DMS53 (cell line): ENCODE measurements at regions not wholly inside any gene's neighbourhood (a gene's known extent, or its start where the extent isn't known, plus 50 kb on each side); places are given as distances from the start of the nearest gene placed in this dataset.

Experiments used
- DNase-seq: peaks from one replicate; lab custom pipeline; 2025; lab: John Stamatoyannopoulos, UW

DNA sequence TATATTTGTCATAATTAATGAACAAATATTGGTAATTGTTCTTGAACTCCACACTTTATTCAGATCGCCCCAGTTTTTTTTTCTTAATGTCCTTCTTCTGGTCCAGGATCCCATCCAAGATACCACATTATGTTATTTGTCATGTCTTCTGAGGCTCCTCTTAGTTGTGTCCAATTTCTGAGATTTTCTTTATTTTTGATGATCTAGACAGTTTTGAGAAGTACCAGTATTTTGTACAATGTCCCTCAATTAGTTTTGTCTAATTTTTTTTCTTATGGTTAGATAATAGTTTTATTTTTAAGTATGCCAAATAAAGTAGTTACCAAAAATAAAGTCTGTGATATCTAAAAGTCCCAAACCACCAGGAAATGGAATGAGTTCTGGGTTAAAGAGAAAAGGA lies 440.8 kb upstream of the ATP2B1 start:
- no peak for DNase-seq

DNA sequence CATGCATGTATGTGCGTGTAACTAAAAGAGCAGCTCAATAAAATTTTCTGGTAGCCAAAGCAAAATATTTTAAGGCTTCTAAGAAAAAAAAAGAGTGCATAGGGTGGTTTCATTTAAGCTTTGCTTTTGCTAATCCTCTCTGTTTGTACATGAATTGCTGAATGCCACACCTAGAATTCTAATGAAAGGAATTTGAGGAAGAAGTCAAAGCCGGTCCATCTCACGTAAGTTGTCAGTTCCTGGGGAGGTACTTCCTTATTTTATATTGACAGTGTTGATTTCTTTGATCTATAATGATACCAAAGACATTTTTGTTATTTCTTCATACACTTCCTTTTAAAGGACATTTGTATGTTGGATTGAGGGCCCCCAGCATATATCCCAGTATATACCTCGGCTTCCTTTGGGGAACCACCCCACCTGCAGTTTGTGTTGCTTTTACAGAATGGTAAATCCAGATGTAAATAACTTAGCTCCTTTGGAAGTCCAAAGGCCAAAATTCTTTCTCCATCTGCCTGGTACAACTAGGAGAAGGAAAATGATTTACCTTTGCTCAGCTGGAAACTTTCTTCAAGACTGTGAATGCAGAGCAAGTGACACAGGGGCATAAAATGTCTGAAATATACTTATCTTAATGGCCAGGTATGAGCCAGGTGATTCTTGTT lies 420.9 kb upstream of the ATP2B1 start:
- no peak for DNase-seq

DNA sequence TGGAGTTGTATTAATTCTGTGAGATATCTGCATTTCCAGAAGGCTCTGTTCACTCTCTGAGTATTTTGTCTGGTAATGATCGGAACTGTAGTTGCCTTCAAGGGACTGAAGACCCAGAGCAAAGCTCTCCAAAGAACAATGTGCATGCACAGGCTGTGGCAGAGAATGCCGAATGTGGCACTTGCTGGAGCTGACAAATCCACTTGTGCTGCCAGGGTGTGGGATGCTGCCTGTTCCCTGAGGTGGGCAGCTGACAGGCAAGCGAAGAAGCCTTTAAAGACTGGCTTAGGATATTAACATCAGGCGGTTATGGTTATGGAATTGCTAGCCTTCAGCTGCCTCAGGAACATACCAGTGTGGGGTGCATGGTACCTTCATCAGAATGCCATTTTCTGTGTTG lies 419.9 kb upstream of the ATP2B1 start:
- DNase-seq = no peak

DNA sequence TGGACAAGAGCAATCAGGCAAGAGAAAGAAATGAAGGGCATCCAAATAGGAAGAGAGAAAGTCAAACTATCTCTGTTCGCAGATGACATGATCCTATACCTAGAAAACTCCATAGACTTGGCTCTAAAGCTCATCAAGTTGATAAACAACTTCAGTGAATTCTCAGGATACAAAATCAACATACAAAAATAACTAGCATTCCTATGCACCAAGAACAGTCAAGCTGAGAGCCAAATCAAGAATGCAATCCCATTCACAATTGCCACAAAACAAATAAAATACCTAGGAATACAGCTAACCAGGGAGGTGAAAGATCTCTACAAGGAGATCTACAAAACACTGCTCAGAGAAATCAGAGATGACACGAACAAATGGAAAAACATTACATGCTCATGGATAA lies 417.5 kb upstream of the ATP2B1 start:
- no peak for DNase-seq

DNA sequence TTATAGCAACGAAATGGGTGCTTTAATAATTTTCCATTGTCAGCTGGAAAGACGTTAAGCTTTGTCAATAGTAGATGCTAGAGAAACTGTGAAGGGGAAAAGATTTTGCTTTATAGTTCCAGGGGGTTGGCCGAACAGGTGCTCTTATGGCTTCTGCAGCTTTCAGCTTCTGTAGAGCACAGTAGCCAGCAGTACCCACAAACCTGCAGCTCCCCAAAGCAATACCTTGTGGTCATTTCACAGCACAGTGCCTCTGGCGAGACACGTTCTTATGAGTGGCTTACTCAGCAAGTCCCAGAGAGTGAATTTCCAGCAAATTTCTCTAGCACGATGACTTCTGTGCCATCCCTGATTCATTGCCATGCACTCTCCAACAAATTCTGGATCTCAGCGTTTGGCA lies 416.3 kb upstream of the ATP2B1 start:
- DNase-seq = no peak

DNA sequence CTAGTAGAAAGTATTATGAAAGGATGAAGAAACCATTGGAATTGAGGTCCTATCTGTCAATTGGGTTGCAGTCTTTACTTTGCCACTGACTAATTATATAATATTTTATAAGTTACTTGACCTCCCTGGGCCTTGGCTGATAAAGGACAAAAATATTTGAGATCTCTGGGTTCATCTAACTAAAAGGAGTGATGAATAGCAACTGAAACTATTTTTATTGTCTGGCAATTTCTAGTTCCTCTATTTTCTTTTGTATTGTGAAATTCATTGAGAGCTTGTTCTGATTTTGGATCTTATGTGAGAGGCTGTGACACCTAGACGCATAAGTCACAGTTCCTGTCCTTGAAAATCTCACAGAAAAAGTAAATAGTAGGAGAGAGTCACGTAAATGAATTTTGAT lies 415.7 kb upstream of the ATP2B1 start:
- DNase-seq = no peak

DNA sequence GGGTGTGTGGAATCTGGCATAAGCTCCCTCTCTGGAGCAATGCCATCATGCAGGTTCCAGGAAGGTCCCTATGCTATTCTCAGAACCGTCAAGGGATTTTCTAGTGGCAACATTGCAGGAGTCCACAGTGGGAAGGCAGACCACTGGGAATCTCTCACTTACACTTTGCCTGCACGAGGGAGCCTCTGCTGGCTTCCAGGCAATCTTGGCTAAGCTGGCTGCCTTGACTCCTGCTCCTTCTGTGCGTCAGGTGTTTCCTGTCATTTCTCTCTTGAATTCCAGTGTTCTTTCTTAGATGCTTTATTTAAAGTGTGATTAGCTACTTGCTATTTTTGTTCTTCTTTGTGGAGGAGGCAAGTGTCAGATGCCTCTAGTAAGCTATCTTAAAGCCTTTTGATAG lies 414.0 kb upstream of the ATP2B1 start:
- no peak for DNase-seq

DNA sequence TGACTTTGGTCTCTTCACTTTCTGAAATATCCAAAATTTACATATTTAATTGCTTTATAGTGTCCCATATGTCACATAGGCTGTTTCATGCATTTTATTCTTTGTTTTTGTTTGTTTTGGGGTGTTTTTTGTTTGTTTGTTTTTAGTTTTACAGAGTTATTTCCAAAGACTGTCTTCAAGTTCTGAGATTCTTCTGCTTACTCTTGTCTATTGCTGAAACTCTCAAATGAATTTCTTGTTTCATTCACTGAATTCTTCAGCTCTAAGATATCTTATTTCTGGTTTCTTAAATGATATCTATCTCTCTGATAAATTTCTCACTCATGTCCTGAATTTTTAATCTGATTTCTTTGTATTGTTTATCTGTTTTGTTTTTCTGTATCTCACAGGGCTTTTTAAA lies 412.0 kb upstream of the ATP2B1 start:
- no peak for DNase-seq

DNA sequence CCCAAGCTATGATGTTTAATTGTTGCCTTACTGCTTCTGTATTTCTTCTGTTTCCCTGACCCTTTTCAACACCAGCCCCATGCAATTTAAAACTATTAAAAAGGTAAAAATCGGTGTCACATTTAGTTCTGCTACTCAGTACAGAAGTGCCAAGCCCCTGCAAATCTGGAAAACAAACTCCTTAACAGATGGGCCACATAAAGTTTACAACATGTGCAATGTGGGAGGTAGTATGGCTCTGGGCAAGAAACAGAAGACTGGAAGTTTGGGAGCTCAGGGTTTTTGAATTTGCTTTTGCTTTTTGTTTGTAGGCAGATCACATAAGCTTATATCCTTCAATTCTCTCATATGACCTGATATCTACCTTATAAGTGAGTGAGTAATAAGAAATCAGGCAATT lies 404.0 kb upstream of the ATP2B1 start:
- no peak for DNase-seq

DNA sequence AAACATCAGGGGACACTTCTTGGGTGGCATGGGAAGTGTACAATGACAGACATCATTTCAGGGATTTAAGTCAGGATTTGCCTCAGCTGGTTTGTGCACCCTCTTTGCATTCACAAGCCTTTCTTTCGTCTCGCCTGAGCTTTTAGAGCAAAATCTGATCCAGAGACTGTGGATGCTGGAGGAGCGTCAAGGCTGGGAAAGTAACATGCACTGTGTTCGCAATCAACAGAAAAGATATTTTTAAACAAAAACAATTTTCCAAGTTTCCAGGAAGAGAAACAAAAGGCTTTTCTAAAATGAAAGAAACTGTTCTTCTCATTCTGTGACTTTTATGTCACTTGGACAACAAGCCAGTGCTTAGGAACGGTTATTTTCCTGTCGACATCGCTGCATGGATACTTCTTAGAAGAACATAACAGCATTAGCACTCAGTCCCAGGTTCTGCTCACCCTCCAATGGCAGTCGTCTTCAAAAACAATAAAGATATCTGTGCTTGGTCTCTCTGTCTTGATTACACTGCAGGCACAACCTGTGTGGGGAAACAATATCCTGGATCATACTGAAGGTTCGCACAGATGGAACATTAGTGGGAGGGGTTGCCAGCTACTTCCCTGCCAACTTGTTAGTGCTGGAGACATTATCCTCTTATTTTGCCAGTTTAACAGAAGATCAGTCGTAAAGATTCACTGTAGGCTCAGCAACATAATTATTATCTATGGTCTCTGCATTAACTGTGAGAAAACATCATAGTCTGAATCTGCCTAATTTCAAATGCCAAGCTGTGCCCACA lies 403.3 kb upstream of the ATP2B1 start:
- DNase-seq = no peak

DNA sequence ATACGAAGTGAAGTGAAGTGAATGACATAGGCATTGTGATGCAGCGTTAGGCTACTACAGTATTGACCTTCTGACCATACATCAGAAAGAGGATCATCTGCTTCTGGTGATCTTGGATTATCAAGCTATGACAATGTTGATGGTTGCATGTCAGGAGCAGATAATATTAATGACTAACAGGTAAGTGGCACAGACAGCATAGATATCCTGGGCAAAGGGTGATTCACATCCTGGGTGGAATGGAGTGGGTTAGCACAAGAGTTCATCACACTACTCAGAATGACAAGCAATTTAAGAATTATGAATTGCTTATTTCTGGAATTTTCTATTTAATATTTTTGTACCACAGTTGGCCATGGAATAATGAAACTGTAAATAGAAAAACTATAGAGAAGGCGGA lies 397.9 kb upstream of the ATP2B1 start:
- DNase-seq = peak; percentile 12

DNA sequence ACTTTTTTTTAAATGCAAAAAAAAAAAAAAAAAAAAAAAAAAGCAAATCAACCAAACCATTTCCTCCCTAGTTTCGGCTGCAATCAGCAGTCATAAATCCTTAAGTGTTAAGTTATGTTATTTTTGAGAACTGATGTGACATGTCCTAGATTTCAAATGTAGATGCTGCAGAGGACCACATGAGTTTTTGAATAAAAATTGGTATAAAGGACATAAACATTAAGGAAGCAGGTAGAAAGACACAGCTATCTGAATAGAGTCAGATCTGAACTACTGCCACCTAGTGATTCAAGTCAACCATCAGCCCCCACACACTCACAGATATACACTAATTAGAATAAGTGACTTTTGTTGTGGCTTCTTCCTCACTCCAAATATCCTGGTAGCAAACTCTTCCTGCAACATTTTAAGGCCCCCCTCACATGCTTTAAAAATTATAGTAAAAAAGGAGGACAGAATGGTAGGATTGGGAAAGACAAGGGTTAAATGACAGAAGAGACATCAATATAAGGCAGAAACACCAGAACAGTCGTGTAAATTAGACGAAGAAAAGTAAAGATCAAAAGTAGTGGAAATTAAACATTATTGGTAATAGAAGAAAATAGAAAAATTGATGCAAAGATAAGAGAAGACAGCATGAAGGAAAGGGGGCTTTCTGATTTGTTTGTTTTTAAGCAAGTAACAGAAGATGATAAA lies 394.5 kb upstream of the ATP2B1 start:
- DNase-seq = peak; percentile 68

DNA sequence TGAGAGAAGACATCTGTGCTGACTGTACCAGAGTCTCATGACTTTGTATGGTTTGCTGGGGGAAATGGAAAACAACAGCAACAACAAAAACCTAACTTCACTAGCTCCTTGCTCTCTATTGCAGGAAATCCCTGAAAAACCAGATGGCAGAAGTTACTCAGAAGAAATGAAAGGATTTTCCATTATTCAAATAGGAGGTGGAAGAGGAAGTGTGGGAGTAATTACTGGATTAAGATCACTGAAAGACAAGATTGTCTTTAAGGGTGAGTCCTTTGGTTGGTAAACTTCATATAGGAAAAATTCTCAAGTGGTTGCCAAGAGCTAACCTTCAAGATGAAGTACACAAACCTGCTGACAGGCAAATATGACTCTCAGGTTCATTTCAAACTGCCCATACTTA lies 391.9 kb upstream of the ATP2B1 start:
- no peak for DNase-seq

DNA sequence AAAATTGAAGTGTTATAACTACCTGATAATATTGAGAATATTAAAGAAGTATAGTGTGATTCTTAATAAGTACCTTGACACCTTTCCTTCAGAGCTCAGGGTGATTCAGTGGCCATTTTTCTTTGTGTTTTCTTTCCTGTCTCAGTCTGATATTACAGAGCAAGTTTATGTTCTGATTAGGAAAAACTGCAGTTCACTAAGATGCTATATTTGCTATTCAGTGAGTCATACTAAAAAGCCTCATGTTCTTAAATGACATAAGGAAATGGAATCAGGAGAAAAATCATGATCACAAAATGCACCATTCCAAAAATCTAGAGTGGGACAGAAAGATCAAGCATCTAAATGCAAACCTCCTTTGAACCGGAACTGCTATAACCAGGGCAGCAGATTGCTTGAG lies 390.6 kb upstream of the ATP2B1 start:
- no peak for DNase-seq

DNA sequence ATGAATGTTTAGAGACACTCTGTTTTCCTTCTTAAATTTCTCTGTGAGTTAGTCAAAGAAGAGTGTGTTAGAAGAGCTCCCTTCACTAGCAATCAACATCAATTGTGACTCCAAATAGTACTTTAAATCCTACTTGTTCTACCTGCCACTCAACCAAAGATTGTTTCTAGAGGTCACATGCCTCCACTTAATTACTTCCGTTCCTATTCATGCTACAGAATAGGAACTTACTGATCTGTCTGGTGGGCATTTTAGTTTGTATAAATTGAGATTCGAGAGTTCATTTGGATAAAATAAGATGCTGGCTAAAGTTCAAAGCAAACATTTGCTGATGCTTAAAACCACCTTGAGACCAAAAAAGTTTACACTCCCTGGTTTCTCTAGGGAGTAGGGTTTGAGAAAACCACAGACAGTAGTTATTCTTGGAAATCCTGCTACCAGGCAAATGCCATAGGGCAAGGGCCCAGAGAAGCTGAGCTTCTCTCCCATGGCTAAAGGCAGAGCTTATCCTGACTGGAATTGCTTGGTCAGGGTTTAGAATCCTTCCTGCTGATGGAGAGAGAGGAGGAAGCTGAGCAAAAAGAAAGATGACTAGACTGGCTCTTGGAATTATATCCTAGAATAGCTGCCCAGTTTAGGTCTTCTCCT lies 389.6 kb upstream of the ATP2B1 start:
- no peak for DNase-seq

DNA sequence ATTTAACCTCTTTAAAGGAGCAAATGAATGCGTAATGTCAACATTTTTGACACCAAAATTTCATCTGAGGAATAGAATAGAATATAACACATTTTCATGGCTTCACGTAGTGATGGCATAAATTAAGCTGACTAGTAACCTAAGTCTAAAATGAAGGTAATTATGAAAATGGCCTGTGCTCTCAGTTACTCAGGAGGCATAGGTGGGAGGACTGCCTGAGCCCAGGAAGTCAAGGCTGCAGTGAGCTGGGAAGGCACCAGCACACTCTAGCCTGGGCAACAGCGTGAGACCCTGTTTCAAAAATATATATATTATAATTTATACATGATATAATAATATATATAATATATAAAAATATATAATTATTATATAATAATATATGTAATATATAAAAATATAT lies 383.2 kb upstream of the ATP2B1 start:
- DNase-seq = no peak

DNA sequence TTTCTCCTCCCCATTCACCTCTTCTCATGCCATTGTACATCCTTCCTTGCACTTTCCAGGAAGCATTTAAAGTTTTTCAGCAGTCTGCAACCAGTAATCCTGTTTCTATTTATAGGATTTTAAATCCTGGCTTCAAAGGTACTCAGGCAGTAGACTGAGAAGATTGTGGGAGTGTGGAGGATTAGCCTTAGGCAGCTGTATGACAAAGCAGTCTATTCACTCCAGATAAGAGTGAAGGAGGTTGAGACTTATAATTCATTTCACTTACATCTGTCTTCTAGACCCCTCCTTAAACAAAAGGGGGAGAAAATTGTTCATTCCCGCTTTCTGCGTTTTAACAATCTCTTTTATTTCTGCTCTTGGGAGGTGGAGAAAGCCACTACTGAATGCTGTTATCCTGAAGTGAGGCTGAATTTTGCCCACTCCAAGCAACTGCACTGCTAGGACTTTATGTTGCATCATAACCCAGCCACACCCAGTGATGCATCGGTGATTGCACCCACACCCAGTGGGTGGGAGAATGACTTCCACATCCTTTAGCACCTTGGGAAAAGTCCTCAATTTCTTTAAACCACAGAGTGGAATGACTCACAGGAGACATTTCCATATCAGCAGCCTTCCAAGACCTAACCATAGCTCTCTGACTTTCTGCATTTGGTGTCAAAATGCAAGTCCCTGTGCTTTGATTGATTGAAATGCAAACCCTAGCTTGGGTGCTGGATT lies 382.5 kb upstream of the ATP2B1 start:
- DNase-seq = peak; percentile 27

DNA sequence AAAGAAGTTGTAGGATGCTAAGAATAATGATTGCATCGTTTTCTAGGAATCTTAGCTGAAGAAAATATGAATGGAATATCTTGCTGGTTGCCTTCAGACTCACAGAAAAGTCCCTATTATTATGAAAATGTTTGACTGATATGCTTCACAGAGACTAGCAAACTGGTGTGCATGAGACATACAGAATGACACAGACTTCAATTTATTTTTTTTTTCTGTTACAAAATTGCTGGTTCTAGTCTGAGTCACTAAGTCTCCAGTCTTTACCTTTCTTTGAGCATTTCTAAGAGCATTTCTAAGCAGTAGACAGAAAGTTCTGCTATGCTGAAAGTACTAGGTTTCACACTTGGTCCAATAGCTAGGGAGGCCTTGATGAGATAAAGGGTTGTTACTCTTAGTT lies 377.6 kb upstream of the ATP2B1 start:
- no peak for DNase-seq

DNA sequence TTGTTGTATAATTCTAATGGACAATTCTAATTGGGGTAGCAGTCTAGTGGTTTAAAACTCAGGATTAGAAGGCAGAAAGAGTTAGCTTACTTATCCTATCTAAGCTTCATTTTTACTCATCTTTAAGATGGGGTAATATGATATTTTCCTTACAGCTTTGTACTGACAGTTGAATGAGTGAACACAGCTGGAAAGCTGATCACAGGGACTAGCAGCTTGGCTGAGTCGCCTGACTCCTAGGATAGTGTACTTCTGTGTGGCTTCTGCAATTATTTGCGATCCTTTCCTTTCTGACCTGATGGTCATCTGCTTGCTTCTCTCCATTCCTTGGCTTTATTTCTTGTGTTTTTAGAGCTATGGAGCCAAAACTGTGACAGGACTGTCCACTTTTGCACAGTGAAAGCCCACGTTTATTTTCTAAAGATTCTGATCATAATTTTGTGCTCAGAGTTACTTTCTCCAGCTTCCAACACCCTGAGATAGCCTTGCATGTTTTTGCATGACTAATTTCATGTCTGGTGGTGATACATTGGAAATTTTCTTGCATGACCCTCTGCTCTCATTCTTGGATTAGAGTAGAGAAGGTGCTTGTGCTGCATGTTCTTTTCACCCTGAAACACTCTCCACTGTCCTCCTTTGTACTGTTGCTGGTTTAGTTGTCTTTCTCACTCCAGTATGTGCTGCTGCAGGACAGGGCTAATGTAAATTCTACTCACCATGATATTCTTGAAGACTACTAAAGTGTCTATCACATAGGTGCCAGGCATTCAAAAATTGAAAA lies 377.0 kb upstream of the ATP2B1 start:
- DNase-seq = no peak

DNA sequence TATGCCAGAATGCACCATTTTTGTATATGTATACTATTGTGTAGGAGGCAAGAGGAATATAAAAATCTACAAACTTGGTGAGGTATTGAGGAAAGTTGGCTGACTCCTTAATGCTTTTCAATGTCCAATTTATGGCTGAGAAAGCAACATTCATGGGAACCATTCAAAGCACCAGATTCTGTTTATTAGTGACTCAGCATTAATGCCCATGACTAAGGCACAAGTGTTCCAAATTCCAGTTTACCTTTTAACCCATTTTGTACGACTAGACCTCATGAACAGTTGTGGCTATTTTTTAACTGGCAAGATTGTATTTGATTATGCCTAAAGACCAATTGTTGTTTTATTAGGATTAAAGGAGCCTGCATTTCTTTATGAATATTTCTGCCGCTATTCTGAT lies 375.4 kb upstream of the ATP2B1 start:
- no peak for DNase-seq

DNA sequence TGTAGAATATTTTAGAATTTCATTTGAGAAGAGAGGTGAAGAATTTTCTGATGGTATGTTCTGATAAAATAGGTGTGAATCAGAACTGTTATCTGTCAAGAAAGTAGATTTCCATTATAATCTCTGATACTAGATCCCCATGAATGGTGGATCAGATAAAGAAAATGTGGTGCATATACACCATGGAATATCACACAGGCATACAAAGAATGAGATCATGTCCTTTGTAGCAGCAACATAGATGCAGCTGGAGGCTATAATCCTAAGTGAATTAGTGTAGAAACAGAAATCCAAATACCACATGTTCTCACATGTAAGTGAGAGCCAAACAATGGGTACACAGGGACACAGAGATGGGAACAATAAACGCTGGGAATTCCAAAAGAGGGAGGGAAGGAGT lies 372.0 kb upstream of the ATP2B1 start:
- no peak for DNase-seq
